NAMALWA (cell line): ENCODE measurements at regions not wholly inside any gene's neighbourhood (a gene's known extent, or its start where the extent isn't known, plus 50 kb on each side); places are given as distances from the start of the nearest gene placed in this dataset.
A peak's percentile ranks its signal among the peaks of the same experiment; 100 is the strongest.

Source experiments
- DNase-seq: peaks from one replicate; pipeline ENCODE4 v3.0.0-alpha.2; 2015; ENCODE audit warnings: low spot score

- no peak for DNase-seq
These were observed 536.0 kb upstream of the PRKX start for GRCh38 chrX:4249401-4249800.

GRCh38 chrX:4243759-4244158 is 530.3 kb upstream of the PRKX start:
- no peak for DNase-seq

- peak; percentile 33 for DNase-seq
These were observed 527.2 kb upstream of the PRKX start for GRCh38 chrX:4240541-4241194.

- DNase-seq, result peak; percentile 60
These were observed 526.4 kb upstream of the PRKX start for GRCh38 chrX:4239650-4240540.

- no peak for DNase-seq
These were observed 525.5 kb upstream of the PRKX start for GRCh38 chrX:4238916-4239315.

GRCh38 chrX:4225086-4225485 is 511.6 kb upstream of the PRKX start:
- DNase-seq, result no peak

GRCh38 chrX:4206941-4207340 is 493.5 kb upstream of the PRKX start:
- no peak for DNase-seq

- DNase-seq, result no peak
These were observed 484.5 kb upstream of the PRKX start for GRCh38 chrX:4197971-4198370.

GRCh38 chrX:4193500-4194155 is 480.2 kb upstream of the PRKX start:
- DNase-seq, result no peak

GRCh38 chrX:4186331-4186730 is 472.9 kb upstream of the PRKX start:
- no peak for DNase-seq

GRCh38 chrX:4185086-4185485 is 471.6 kb upstream of the PRKX start:
- DNase-seq, result no peak

GRCh38 chrX:4182408-4182806 is 469.0 kb upstream of the PRKX start:
- DNase-seq, result no peak

- DNase-seq, result no peak
These were observed 468.4 kb upstream of the PRKX start for GRCh38 chrX:4181782-4182407.

GRCh38 chrX:4179031-4179430 is 465.6 kb upstream of the PRKX start:
- DNase-seq, result no peak

GRCh38 chrX:4175221-4175620 is 461.8 kb upstream of the PRKX start:
- DNase-seq, result no peak

- DNase-seq, result no peak
These were observed 460.3 kb upstream of the PRKX start for GRCh38 chrX:4173743-4174142.

GRCh38 chrX:4151798-4152197 is 438.3 kb upstream of the PRKX start:
- DNase-seq, result no peak

GRCh38 chrX:4150259-4150658 is 436.8 kb upstream of the PRKX start:
- no peak for DNase-seq

GRCh38 chrX:4129626-4130025 is 416.2 kb upstream of the PRKX start:
- no peak for DNase-seq

- no peak for DNase-seq
These were observed 405.4 kb upstream of the PRKX start for GRCh38 chrX:4118666-4119530.

- no peak for DNase-seq
These were observed 397.5 kb upstream of the PRKX start for GRCh38 chrX:4110964-4111363.

GRCh38 chrX:4094926-4095325 is 381.5 kb upstream of the PRKX start:
- DNase-seq, result no peak
